ENCODE measurements at regions not wholly inside any gene's neighbourhood (a gene's known extent, or its start where the extent isn't known, plus 50 kb on each side); places are given as distances from the start of the nearest gene placed in this dataset.

GRCh38 chr2:180122874-180123273 lies 115.8 kb upstream of the CWC22 start:
- no peak for DNase-seq

- no peak for DNase-seq
Measured at GRCh38 chr2:180115675-180116074, 108.6 kb upstream of the CWC22 start.

- DNase-seq, result no peak
Measured at GRCh38 chr2:180115269-180115668, 108.2 kb upstream of the CWC22 start.

- DNase-seq, result no peak
Measured at GRCh38 chr2:180111901-180112300, 104.8 kb upstream of the CWC22 start.

GRCh38 chr2:180110469-180110868 lies 103.4 kb upstream of the CWC22 start:
- no peak for DNase-seq

GRCh38 chr2:180101846-180102245 lies 94.7 kb upstream of the CWC22 start:
- no peak for DNase-seq

- DNase-seq, result no peak
Measured at GRCh38 chr2:180099308-180099707, 92.2 kb upstream of the CWC22 start.

- DNase-seq, result no peak
Measured at GRCh38 chr2:180085144-180085543, 78.0 kb upstream of the CWC22 start.

GRCh38 chr2:180077295-180077906 lies 70.3 kb upstream of the CWC22 start:
- no peak for DNase-seq

GRCh38 chr2:180075870-180076269 lies 68.8 kb upstream of the CWC22 start:
- no peak for DNase-seq

- no peak for DNase-seq
Measured at GRCh38 chr2:180071797-180072196, 64.7 kb upstream of the CWC22 start.

- DNase-seq, result no peak
Measured at GRCh38 chr2:180063494-180064092, 56.5 kb upstream of the CWC22 start.

GRCh38 chr2:180062178-180062577 lies 55.1 kb upstream of the CWC22 start:
- DNase-seq, result no peak

- no peak for DNase-seq
Measured at GRCh38 chr2:180061546-180061945, 54.4 kb upstream of the CWC22 start.

- no peak for DNase-seq
Measured at GRCh38 chr2:180061085-180061484, 54.0 kb upstream of the CWC22 start.

GRCh38 chr2:180058993-180059392 lies 51.9 kb upstream of the CWC22 start:
- no peak for DNase-seq

GRCh38 chr2:180057706-180058412 lies 50.8 kb upstream of the CWC22 start:
- DNase-seq, result no peak
